Activated B cell treated with CpG ODN at 0.5 μM for 24 hours (primary cell): ENCODE measurements at regions not wholly inside any gene's neighbourhood (a gene's known extent, or its start where the extent isn't known, plus 50 kb on each side); places are given as distances from the start of the nearest gene placed in this dataset.
"Not testable (repeated sequence)": the region's sequence is repeated elsewhere in the genome, so short reads cannot be mapped to it uniquely, and the experiment has no call there.

Experiments
- ATAC-seq: fragments of 200-7000 bp; cut with Tn5 transposase; one replicate; pipeline ENCODE4 v1.10.0; 2021; ENCODE audit warnings: low read depth, mild to moderate bottlenecking, moderate library complexity
- CTCF ChIA-PET: fragments of 350-600 bp; sonication (Branson Sonifier 250); formaldehyde crosslinking; loops from one replicate; lab custom pipeline; 2021; ENCODE audit warnings: antibody characterized with exemption; lab: Charles Lee
- POLR2A ChIA-PET: fragments of 350-600 bp; sonication (Branson Sonifier 250); formaldehyde crosslinking; loops from one replicate; lab custom pipeline; 2021; ENCODE audit warnings: antibody characterized with exemption; lab: Charles Lee
- DNase-seq: peaks from one replicate; pipeline ENCODE4 v3.0.0; 2022
- H3K27ac Mint-ChIP-seq: one replicate; pipeline ENCODE4 v1.8.0; 2020; ENCODE audit warnings: mixed read lengths
- H3K27me3 Mint-ChIP-seq: one replicate; pipeline ENCODE4 v1.8.0; 2021; ENCODE audit warnings: mixed read lengths
- H3K36me3 Mint-ChIP-seq: one replicate; pipeline ENCODE4 v1.8.0; 2021; ENCODE audit warnings: low read depth, mixed read lengths
- H3K4me1 Mint-ChIP-seq: one replicate; pipeline ENCODE4 v1.8.0; 2021; ENCODE audit warnings: mixed read lengths
- H3K4me3 Mint-ChIP-seq: one replicate; pipeline ENCODE4 v1.8.0; 2020; ENCODE audit warnings: mild to moderate bottlenecking, mixed read lengths
- H3K9me3 Mint-ChIP-seq: one replicate; pipeline ENCODE4 v1.8.0; 2020; ENCODE audit warnings: mixed read lengths
- intact Hi-C: fragments of 100-400 bp; cut with micrococcal nuclease; formaldehyde crosslinking; loops from one replicate; pipeline ENCODE4 v1.15.1; 2024

- H3K4me3 Mint-ChIP-seq, ATAC-seq, H3K27me3 Mint-ChIP-seq, POLR2A ChIA-PET, H3K4me1 Mint-ChIP-seq, intact Hi-C loops, CTCF ChIA-PET, H3K9me3 Mint-ChIP-seq, DNase-seq, H3K27ac Mint-ChIP-seq, H3K36me3 Mint-ChIP-seq: not testable (repeated sequence)
Measured at GRCh38 chr13:18279971-18280370, 901.7 kb downstream of the TUBA3C start.

DNA sequence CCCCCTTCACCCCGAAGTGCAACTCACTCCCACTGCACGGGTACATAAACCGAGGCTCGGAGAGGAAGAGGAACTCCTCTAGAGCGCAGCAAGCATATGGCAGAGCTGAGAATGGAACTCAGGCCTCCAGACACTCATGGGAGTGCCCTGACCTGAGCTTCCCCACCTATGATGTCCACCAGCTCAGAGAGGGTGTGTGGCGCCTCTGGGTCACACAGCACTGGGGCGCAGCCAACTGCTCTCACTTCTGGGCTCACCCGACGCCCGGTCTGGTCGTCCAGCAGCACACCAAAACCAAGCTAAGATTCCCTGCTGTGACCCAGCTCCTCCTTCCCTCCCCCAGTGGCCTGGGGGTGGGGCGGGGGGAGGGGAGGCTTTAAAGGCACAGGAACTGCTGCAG lies 904.3 kb downstream of the TUBA3C start:
- POLR2A ChIA-PET, intact Hi-C loops, H3K4me3 Mint-ChIP-seq, H3K36me3 Mint-ChIP-seq, ATAC-seq, H3K4me1 Mint-ChIP-seq, DNase-seq, H3K27me3 Mint-ChIP-seq, H3K27ac Mint-ChIP-seq, CTCF ChIA-PET, H3K9me3 Mint-ChIP-seq: not testable (repeated sequence)

DNA sequence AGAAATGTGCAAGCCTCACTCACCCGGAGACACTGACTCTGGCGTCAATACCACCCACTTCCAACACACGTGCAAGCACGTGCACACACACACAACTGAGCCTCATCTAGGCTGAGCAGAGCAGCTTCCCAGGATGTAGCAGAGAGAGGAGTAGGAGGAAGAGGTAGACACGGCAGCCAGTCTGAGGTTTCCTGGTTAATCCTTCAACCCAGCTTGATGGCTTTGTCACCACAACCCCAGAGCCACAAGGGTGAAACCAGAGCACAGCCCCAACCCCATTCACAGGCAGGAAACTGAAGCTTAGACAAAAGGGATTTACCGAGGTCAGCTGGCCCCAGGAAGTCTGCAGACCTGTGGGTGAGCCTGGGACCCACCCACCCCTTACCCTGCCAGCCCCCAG lies 905.3 kb downstream of the TUBA3C start:
- H3K36me3 Mint-ChIP-seq, H3K27me3 Mint-ChIP-seq, DNase-seq, CTCF ChIA-PET, intact Hi-C loops, H3K27ac Mint-ChIP-seq, H3K4me1 Mint-ChIP-seq, ATAC-seq, POLR2A ChIA-PET, H3K9me3 Mint-ChIP-seq, H3K4me3 Mint-ChIP-seq: not testable (repeated sequence)

DNA sequence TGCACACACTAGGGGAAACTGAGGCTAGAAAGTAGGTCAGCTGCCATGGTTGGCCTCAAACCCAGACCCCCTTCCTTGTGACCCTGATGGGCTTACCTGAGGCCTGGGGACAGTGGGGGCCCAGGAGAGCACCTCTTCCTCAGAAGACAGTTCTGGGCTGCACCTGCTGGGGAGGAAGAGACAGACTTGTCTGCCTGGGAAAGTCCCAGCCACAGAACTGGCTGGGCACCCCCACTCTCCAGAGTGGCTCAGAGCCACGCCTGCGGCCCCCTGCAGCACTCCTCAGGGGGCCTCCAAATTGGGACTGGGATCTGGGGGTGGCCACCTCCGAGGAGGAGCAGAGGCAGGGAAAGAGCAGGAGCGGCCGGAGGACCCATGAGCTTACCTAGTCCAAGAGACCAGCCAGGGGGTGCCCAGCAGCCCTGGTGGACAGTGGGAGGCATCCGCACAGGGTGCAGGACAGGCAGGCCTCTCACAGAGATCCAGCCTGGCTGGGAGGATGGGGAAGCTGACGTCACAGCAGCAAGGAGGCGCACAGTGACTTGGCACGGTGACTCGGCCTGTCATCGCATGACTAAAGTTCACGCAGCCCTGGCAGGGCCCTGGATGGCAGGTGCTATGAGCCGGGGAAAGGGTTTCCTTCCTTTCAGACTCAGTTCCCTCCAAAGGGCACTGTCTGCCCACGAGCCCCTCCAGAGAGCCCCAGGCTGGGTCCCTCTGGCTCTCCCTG lies 907.7 kb downstream of the TUBA3C start:
- H3K9me3 Mint-ChIP-seq, H3K4me3 Mint-ChIP-seq, H3K27me3 Mint-ChIP-seq, ATAC-seq, POLR2A ChIA-PET, H3K4me1 Mint-ChIP-seq, H3K27ac Mint-ChIP-seq, CTCF ChIA-PET, intact Hi-C loops, DNase-seq, H3K36me3 Mint-ChIP-seq: not testable (repeated sequence)

DNA sequence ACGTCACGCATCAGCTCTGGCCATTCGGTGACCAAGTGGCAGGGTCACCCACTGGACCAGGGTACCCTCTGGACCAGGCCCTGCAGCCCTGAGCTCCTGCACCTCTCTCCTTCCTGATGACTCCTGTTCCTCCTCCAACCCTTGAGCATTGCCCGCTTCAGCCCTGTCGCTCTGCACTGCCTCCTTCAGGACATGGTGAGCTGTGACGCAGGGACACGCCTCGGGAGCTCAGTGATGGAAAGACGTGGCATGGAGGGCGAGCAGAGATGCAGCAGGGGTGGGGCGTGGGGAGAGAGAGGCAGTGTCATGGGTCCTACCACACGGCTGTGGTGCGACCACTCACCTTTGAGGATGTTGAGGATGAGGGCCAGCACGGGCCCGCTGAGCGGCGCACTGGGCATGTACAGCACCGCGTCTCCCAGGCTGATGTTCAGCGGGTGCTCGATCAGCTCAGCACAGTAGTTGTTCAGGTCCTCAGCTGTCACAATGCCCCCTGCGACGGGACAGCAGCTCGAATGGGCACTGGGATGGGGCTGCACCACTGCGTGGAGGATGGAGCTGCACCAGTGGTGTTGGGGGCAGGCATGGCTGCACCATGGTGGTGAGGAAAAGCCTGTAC lies 922.7 kb downstream of the TUBA3C start:
- intact Hi-C loops, H3K4me1 Mint-ChIP-seq, DNase-seq, CTCF ChIA-PET, H3K4me3 Mint-ChIP-seq, H3K27me3 Mint-ChIP-seq, ATAC-seq, H3K27ac Mint-ChIP-seq, H3K36me3 Mint-ChIP-seq, POLR2A ChIA-PET: not testable (repeated sequence)
- peaks cover 13% of the 10 kb centered on the region for H3K9me3 Mint-ChIP-seq

DNA sequence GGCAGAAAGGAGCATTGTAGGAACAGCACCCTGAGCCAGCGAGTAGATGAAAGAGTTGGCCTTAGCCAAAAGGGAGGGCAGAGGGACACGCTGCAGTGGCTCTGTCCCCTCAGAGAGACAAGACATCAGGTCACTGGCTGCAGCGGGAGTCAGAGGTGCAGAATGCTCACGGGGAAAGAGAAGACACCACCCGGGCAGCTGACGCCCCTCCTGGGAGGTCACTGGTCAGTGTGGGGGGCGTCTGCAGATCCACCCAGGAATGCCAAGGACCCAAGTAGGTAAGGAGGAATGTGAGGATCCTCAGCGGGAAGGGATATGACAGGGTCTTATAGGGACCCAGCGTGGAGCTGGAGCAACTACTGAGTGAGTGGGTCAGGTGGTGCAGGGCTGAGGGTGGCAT lies 923.9 kb downstream of the TUBA3C start:
- intact Hi-C loops, H3K27ac Mint-ChIP-seq, H3K36me3 Mint-ChIP-seq, H3K4me1 Mint-ChIP-seq, CTCF ChIA-PET, H3K4me3 Mint-ChIP-seq, H3K27me3 Mint-ChIP-seq, POLR2A ChIA-PET, ATAC-seq, DNase-seq: not testable (repeated sequence)
- peaks cover 13% of the 10 kb centered on the region for H3K9me3 Mint-ChIP-seq

GRCh38 chr13:18252848-18253247 lies 928.8 kb downstream of the TUBA3C start:
- intact Hi-C loops, ATAC-seq, DNase-seq, CTCF ChIA-PET, H3K27ac Mint-ChIP-seq, H3K4me1 Mint-ChIP-seq, H3K4me3 Mint-ChIP-seq, H3K36me3 Mint-ChIP-seq, H3K27me3 Mint-ChIP-seq, POLR2A ChIA-PET: not testable (repeated sequence)
- peaks cover 15% of the 10 kb centered on the region for H3K9me3 Mint-ChIP-seq

DNA sequence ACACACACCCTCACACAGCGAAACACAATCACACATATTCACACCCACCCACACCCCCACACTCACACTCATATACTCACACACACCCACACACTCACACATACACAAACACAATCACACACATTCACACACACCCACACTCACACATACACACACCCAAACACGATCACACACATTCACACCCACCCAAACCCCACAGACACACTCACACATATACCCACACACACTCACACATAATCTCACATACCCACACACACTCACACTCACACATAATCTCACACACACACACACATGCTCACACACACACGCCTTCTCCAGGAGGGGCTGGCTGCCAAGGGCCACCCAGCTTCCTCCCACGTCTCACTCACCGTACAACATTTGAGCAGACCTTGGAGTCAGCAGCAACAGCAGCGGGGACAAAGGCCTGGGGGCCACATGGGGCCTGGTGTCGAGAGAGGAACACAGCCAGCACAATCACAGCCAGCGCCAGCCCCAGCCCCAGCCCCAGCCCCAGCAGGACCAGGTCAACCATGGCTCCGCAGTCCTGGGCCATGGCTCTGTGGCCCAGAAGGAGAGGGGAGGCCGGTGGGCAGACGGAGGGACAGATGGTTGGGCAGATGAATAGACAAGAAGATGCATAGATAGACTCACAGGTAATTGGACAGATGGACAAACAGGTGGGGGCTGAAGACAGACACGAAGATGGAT lies 932.9 kb downstream of the TUBA3C start:
- H3K27me3 Mint-ChIP-seq, H3K4me3 Mint-ChIP-seq, H3K9me3 Mint-ChIP-seq, DNase-seq, H3K27ac Mint-ChIP-seq, intact Hi-C loops, ATAC-seq, POLR2A ChIA-PET, H3K36me3 Mint-ChIP-seq, H3K4me1 Mint-ChIP-seq, CTCF ChIA-PET: not testable (repeated sequence)

- H3K27ac Mint-ChIP-seq, H3K4me1 Mint-ChIP-seq, intact Hi-C loops, H3K27me3 Mint-ChIP-seq, DNase-seq, H3K4me3 Mint-ChIP-seq, ATAC-seq, CTCF ChIA-PET, H3K36me3 Mint-ChIP-seq, POLR2A ChIA-PET: not testable (repeated sequence)
- H3K9me3 Mint-ChIP-seq, result peaks cover 15% of the 10 kb centered on the region
Measured at GRCh38 chr13:18240086-18240485, 941.5 kb downstream of the TUBA3C start.

DNA sequence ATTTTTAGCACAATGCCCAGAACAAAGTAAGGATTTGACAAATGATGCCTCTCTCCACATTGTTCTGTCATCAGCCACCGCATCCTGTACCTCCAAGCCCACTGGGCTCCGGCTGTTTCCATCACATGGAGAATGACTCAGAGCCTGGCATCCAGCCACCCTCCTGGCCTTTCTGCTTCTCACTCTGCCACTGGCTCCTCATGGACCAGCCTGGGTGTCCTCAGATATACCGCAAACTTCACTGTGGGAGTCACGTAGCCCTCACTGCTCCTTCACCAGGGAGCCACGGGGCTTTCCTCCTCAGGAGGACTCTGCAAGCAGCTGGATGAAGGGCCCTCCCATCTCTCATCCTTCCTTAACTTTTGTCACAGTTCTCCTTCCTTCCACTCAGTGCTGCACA lies 943.0 kb downstream of the TUBA3C start:
- CTCF ChIA-PET, H3K36me3 Mint-ChIP-seq, H3K27ac Mint-ChIP-seq, DNase-seq, H3K27me3 Mint-ChIP-seq, ATAC-seq, H3K4me1 Mint-ChIP-seq, intact Hi-C loops, POLR2A ChIA-PET, H3K4me3 Mint-ChIP-seq: not testable (repeated sequence)
- peaks cover 14% of the 10 kb centered on the region for H3K9me3 Mint-ChIP-seq
